Glutamatergic neuron (in vitro differentiated cells): ENCODE measurements at regions not wholly inside any gene's neighbourhood (a gene's known extent, or its start where the extent isn't known, plus 50 kb on each side); places are given as distances from the start of the nearest gene placed in this dataset.
"Not testable (repeated sequence)": the region's sequence is repeated elsewhere in the genome, so short reads cannot be mapped to it uniquely, and the experiment has no call there.

Experiments used
- DNase-seq: peaks from one replicate; pipeline ENCODE4 v3.0.0; 2022
- H3K27ac Mint-ChIP-seq: one replicate; pipeline ENCODE4 v1.8.0; 2020; ENCODE audit warnings: mild to moderate bottlenecking, mixed read lengths, inconsistent platforms; ENCODE audit not compliant: unreplicated experiment
- H3K27me3 Mint-ChIP-seq: one replicate; pipeline ENCODE4 v1.8.0; 2020; ENCODE audit warnings: mild to moderate bottlenecking, moderate library complexity, mixed read lengths, inconsistent platforms; ENCODE audit not compliant: unreplicated experiment
- H3K36me3 Mint-ChIP-seq: one replicate; pipeline ENCODE4 v1.8.0; 2020; ENCODE audit warnings: mild to moderate bottlenecking, mixed read lengths, inconsistent platforms; ENCODE audit not compliant: unreplicated experiment
- H3K4me1 Mint-ChIP-seq: one replicate; pipeline ENCODE4 v1.8.0; 2020; ENCODE audit warnings: mild to moderate bottlenecking, low read depth, mixed read lengths, inconsistent platforms; ENCODE audit not compliant: unreplicated experiment
- H3K4me3 Mint-ChIP-seq: one replicate; pipeline ENCODE4 v1.8.0; 2020; ENCODE audit warnings: mild to moderate bottlenecking, mixed read lengths, inconsistent platforms; ENCODE audit not compliant: unreplicated experiment
- H3K9me3 Mint-ChIP-seq: one replicate; pipeline ENCODE4 v1.8.0; 2020; ENCODE audit warnings: mild to moderate bottlenecking, moderate library complexity, mixed read lengths, inconsistent platforms; ENCODE audit not compliant: unreplicated experiment
- CTCF ChIP-seq: fragments of 200-600 bp; sonication (generic); IDR thresholded peaks from one replicate; pipeline ENCODE4 v1.5.0; 2021; ENCODE audit not compliant: partially characterized antibody, unreplicated experiment

- H3K9me3 Mint-ChIP-seq: peaks cover 2% of the 10 kb centered on the region
- no peak for TF ChIP-seq CTCF
- H3K27ac Mint-ChIP-seq: no peak overlapping the region
- no peak overlapping the region for H3K4me3 Mint-ChIP-seq
- H3K27me3 Mint-ChIP-seq: no peaks in the 10 kb centered on the region
- H3K36me3 Mint-ChIP-seq: no peaks in the 10 kb centered on the region
- no peak for DNase-seq
- H3K4me1 Mint-ChIP-seq: peaks cover 7% of the 10 kb centered on the region
Measured at GRCh38 chr2:205867371-205867770, 185.1 kb downstream of the NRP2 start.

DNA sequence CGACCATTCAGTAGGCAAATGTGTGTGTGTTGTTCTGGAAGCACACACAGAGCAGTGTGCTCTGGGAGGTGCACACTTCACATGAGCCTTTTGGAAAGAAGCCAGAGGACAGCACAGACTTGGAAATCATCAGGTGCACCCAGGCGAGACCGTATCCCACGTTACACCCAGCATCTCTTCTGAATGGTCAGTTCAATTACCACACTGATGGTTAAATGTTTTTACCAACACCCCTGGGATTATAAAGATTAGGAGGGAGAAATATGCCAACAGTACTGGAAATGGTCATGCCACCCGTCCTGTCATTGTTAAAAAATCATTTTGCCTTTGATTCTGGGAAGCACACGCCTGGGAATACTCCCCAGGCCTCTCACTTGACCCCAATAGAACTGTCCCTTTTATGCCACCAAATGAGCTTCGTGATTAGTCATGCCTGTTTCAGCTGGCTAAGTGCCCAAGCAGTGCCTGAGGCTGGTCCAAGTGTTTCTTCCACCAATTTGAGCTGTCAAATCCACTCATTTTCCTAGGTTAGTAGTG is 183.7 kb downstream of the NRP2 start:
- peaks cover 2% of the 10 kb centered on the region for H3K9me3 Mint-ChIP-seq
- H3K36me3 Mint-ChIP-seq: no peaks in the 10 kb centered on the region
- no peak overlapping the region for H3K27ac Mint-ChIP-seq
- H3K4me1 Mint-ChIP-seq: peaks cover 9% of the 10 kb centered on the region
- no peak overlapping the region for H3K4me3 Mint-ChIP-seq
- no peak for TF ChIP-seq CTCF
- H3K27me3 Mint-ChIP-seq: no peaks in the 10 kb centered on the region
- DNase-seq: no peak

DNA sequence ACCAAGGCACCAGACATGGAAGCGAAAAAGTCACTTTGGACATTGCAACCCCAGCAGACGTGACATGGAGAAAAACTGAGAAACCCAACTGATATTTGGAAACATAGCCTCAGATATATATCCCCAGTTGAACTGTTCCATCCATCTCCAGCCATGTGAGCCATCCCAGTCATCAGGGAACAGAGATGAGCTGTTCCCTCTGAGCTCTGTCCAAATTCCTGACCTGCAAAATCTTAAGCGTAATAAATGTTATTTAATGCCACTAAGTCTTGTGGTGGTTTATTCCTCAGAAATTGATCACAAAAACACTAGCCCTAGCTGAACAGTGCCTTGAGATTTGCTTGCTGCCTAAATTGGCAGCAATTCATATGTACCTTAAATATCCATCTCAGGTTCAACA is 182.8 kb downstream of the NRP2 start:
- Mint-ChIP-seq H3K4me3 (no peak overlapping the region), H3K4me1 (peaks cover 14% of the 10 kb centered on the region)

GRCh38 chr2:205864491-205864890 is 182.2 kb downstream of the NRP2 start:
- DNase-seq: no peak
- TF ChIP-seq CTCF: no peak
- Mint-ChIP-seq H3K9me3 (peaks cover 4% of the 10 kb centered on the region), H3K27ac (no peak overlapping the region), H3K4me1 (peaks cover 14% of the 10 kb centered on the region), H3K27me3 (no peaks in the 10 kb centered on the region), H3K36me3 (no peaks in the 10 kb centered on the region), H3K4me3 (no peak overlapping the region)

More for the DNA sequence above, 182.8 kb downstream of the NRP2 start:
- H3K36me3 Mint-ChIP-seq: no peaks in the 10 kb centered on the region
- no peak overlapping the region for H3K27ac Mint-ChIP-seq
- H3K9me3 Mint-ChIP-seq: peaks cover 2% of the 10 kb centered on the region
- DNase-seq: no peak
- no peaks in the 10 kb centered on the region for H3K27me3 Mint-ChIP-seq
- TF ChIP-seq CTCF: no peak

- not testable (repeated sequence) for H3K27me3 Mint-ChIP-seq
- peaks cover 27% of the 10 kb centered on the region for H3K4me1 Mint-ChIP-seq
Measured at GRCh38 chr2:205862761-205863160, 180.5 kb downstream of the NRP2 start.

More at GRCh38 chr2:205862761-205863160, 180.5 kb downstream of the NRP2 start:
- H3K36me3 Mint-ChIP-seq, H3K9me3 Mint-ChIP-seq, H3K4me3 Mint-ChIP-seq, H3K27ac Mint-ChIP-seq, DNase-seq: not testable (repeated sequence)
